ENCODE measurements at regions not wholly inside any gene's neighbourhood (a gene's known extent, or its start where the extent isn't known, plus 50 kb on each side); places are given as distances from the start of the nearest gene placed in this dataset.

- Histone ChIP-seq H3K9me3 (ENCODE audit: control insufficient read depth in 1 of 2, insufficient read depth in 1 of 2, low read depth in 1 of 2, low read length in 2 of 2) (no peaks in the 10 kb centered on the region), H3K9me2 (ENCODE audit: insufficient read depth) (no peaks in the 10 kb centered on the region), H3K4me3 (replicated peaks in 1 of 2; ENCODE audit: low read depth in 1 of 2, low read length in 2 of 2) (no peak overlapping the region), H3K4me2 (ENCODE audit: low read length) (no peak overlapping the region), H3K36me3 (ENCODE audit: control insufficient read depth in 1 of 2, insufficient read depth in 2 of 2, low read length in 2 of 2) (no peaks in the 10 kb centered on the region), H2AFZ (ENCODE audit: low read depth, low read length, poor library complexity, severe bottlenecking) (no peak overlapping the region), H3K27ac (ENCODE audit: low read depth, low read length) (no peak overlapping the region), H3K4me1 (ENCODE audit: control insufficient read depth in 1 of 2, insufficient read depth in 2 of 2, low read length in 2 of 2) (no peaks in the 10 kb centered on the region), H3K9ac (ENCODE audit: low read length) (no peak overlapping the region), H3K27me3 (ENCODE audit: insufficient read depth, low read length) (no peaks in the 10 kb centered on the region), H3K79me2 (ENCODE audit: insufficient read depth, low read length) (no peaks in the 10 kb centered on the region), H4K20me1 (ENCODE audit: insufficient read depth) (no peaks in the 10 kb centered on the region)
- no peak for DNase-seq (ENCODE audit: low read depth, low spot score)
- ChIA-PET POLR2A (no interaction called here), CTCF (no interaction called here), RAD21 (ENCODE audit: low non-redundant PET in 1 of 2, low total read pairs in 2 of 2, uncharacterized antibody in 2 of 2, unreplicated experiment in 2 of 2) (no interaction called here)
- BruUV-seq (replicated peaks), result no TSS peak
- intact Hi-C loops (cut with micrococcal nuclease), result no loop called here
- no peak for ATAC-seq
- no peak for TF ChIP-seq ELF1 (IDR thresholded peaks at IDR 0.05; ENCODE audit: borderline replicate concordance, low read depth)
Measured at GRCh38 chr16:14333361-14333760, 262.2 kb downstream of the MRTFB start.

GRCh38 chr16:14331020-14331419 lies 259.9 kb downstream of the MRTFB start:
- Histone ChIP-seq H3K4me3 (replicated peaks in 1 of 2; ENCODE audit: low read depth in 1 of 2, low read length in 2 of 2) (no peak overlapping the region), H3K27ac (ENCODE audit: low read depth, low read length) (no peak overlapping the region), H4K20me1 (ENCODE audit: insufficient read depth) (no peaks in the 10 kb centered on the region), H3K36me3 (ENCODE audit: control insufficient read depth in 1 of 2, insufficient read depth in 2 of 2, low read length in 2 of 2) (no peaks in the 10 kb centered on the region), H3K9me3 (ENCODE audit: control insufficient read depth in 1 of 2, insufficient read depth in 1 of 2, low read depth in 1 of 2, low read length in 2 of 2) (no peaks in the 10 kb centered on the region), H3K4me2 (ENCODE audit: low read length) (no peak overlapping the region), H3K27me3 (ENCODE audit: insufficient read depth, low read length) (no peaks in the 10 kb centered on the region), H3K4me1 (ENCODE audit: control insufficient read depth in 1 of 2, insufficient read depth in 2 of 2, low read length in 2 of 2) (no peaks in the 10 kb centered on the region), H3K9me2 (ENCODE audit: insufficient read depth) (no peaks in the 10 kb centered on the region), H3K9ac (ENCODE audit: low read length) (no peak overlapping the region), H2AFZ (ENCODE audit: low read depth, low read length, poor library complexity, severe bottlenecking) (no peak overlapping the region), H3K79me2 (ENCODE audit: insufficient read depth, low read length) (no peaks in the 10 kb centered on the region)
- intact Hi-C loops (cut with micrococcal nuclease), result no loop called here
- ChIA-PET RAD21 (ENCODE audit: low non-redundant PET in 1 of 2, low total read pairs in 2 of 2, uncharacterized antibody in 2 of 2, unreplicated experiment in 2 of 2) (no interaction called here), CTCF (no interaction called here), POLR2A (no interaction called here)
- DNase-seq (ENCODE audit: low read depth, low spot score) (no peak), ATAC-seq (no peak)
- TF ChIP-seq RAD21 (IDR thresholded peaks at IDR 0.05; ENCODE audit: low read depth), result no peak
- no peak for TF ChIP-seq SP1 (IDR thresholded peaks at IDR 0.05; ENCODE audit: low read depth)
- no peak for TF ChIP-seq EZH2phosphoT487 (IDR thresholded peaks at IDR 0.05; ENCODE audit: borderline replicate concordance)
- TF ChIP-seq, protein P1, sequence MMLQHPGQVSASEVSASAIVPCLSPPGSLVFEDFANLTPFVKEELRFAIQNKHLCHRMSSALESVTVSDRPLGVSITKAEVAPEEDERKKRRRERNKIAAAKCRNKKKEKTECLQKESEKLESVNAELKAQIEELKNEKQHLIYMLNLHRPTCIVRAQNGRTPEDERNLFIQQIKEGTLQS (IDR thresholded peaks at IDR 0.05), result no peak
- no peak for TF ChIP-seq EZH2 (IDR thresholded peaks at IDR 0.05)
- BruUV-seq (replicated peaks), result no TSS peak
